GM23338 (cell line): ENCODE measurements at regions not wholly inside any gene's neighbourhood (a gene's known extent, or its start where the extent isn't known, plus 50 kb on each side); places are given as distances from the start of the nearest gene placed in this dataset.

Experiments
- ATAC-seq: fragments of 200-7000 bp; cut with Tn5 transposase; 3 replicates; pipeline ENCODE4 v1.9.1; 2020
- DNase-seq: peaks from one replicate; pipeline ENCODE4 v3.0.0-alpha.2; 2015; ENCODE audit warnings: low spot score
- H2AFZ ChIP-seq: fragments of 200-600 bp; sonication (generic); 2 replicates; pipeline ENCODE4 v1.8.0; 2016; ENCODE audit warnings: antibody characterized with exemption, mild to moderate bottlenecking, moderate library complexity
- H3F3A ChIP-seq: fragments of 200-600 bp; sonication (generic); replicated peaks from 2 replicates; pipeline ENCODE4 v1.8.0; 2017; ENCODE audit warnings: antibody characterized with exemption, mixed run types, low read depth
- H3K27ac ChIP-seq: fragments of 200-600 bp; sonication (generic); 2 replicates; pipeline ENCODE4 v1.6.1; 2016; ENCODE audit warnings: low read depth
- H3K27me3 ChIP-seq: fragments of 200-600 bp; sonication (generic); 2 replicates; pipeline ENCODE4 v1.8.0; 2016; ENCODE audit warnings: mild to moderate bottlenecking, mixed run types, moderate library complexity; ENCODE audit not compliant: insufficient read depth
- H3K36me3 ChIP-seq: fragments of 200-600 bp; sonication (generic); 2 replicates; pipeline ENCODE4 v1.8.0; 2016; ENCODE audit warnings: mild to moderate bottlenecking; ENCODE audit not compliant: insufficient read depth
- H3K4me1 ChIP-seq: fragments of 200-600 bp; sonication (generic); 2 replicates; pipeline ENCODE4 v1.8.0; 2016; ENCODE audit warnings: mild to moderate bottlenecking, moderate library complexity; ENCODE audit not compliant: insufficient read depth
- H3K4me2 ChIP-seq: fragments of 200-600 bp; sonication (generic); 2 replicates; pipeline ENCODE4 v1.7.1; 2017; ENCODE audit warnings: mixed run types
- H3K4me3 ChIP-seq: fragments of 200-600 bp; sonication (generic); 2 replicates; pipeline ENCODE4 v1.6.1; 2016; ENCODE audit warnings: mixed run types
- H3K79me2 ChIP-seq: fragments of 200-600 bp; sonication (generic); replicated peaks from 2 replicates; pipeline ENCODE4 v1.8.0; 2017; ENCODE audit warnings: mild to moderate bottlenecking; ENCODE audit not compliant: insufficient read depth
- H3K9me2 ChIP-seq: fragments of 200-600 bp; sonication (generic); 2 replicates; pipeline ENCODE4 v1.8.0; 2017; ENCODE audit not compliant: insufficient read depth
- H4K20me1 ChIP-seq: fragments of 200-600 bp; sonication (generic); replicated peaks from 2 replicates; pipeline ENCODE4 v1.8.0; 2017; ENCODE audit warnings: mild to moderate bottlenecking; ENCODE audit not compliant: insufficient read depth
- H3K27ac Mint-ChIP-seq: 2 replicates; pipeline ENCODE4 v1.8.0; 2020; ENCODE audit warnings: inconsistent platforms, mild to moderate bottlenecking, moderate library complexity, mixed read lengths
- H3K27me3 Mint-ChIP-seq: 3 replicates; pipeline ENCODE4 v1.8.0; 2022; ENCODE audit warnings: low read depth, mild to moderate bottlenecking, moderate library complexity, mixed read lengths, inconsistent platforms; ENCODE audit not compliant: insufficient read depth, poor library complexity
- H3K36me3 Mint-ChIP-seq: 3 replicates; pipeline ENCODE4 v1.8.0; 2021; ENCODE audit warnings: low read depth, mild to moderate bottlenecking, inconsistent platforms, moderate library complexity, mixed read lengths
- H3K4me1 Mint-ChIP-seq: 3 replicates; pipeline ENCODE4 v1.8.0; 2020; ENCODE audit warnings: mild to moderate bottlenecking, inconsistent platforms, mixed read lengths
- H3K4me3 Mint-ChIP-seq: 3 replicates; pipeline ENCODE4 v1.8.0; 2021; ENCODE audit warnings: moderate library complexity, mild to moderate bottlenecking, inconsistent platforms, mixed read lengths
- H3K9me3 Mint-ChIP-seq: 3 replicates; pipeline ENCODE4 v1.8.0; 2020; ENCODE audit warnings: moderate library complexity, mild to moderate bottlenecking, inconsistent platforms, mixed read lengths
- CREB1 ChIP-seq: fragments of 250-450 bp; sonication (Bioruptor Pico); IDR thresholded peaks from 2 replicates; pipeline ENCODE4 v1.5.0; 2020; ENCODE audit warnings: low read depth, mild to moderate bottlenecking, moderate library complexity
- CTCF ChIP-seq, 2 experiments: fragments of 200-600 bp in 1 of 2; sonication (generic) in 1 of 2; conservative IDR thresholded peaks; 2 replicates each; pipeline versions ENCODE4 v1.5.1 to v1.6.1; 2016 to 2017; ENCODE audit warnings: antibody characterized with exemption in 2 of 2, low read depth in 2 of 2, mild to moderate bottlenecking in 2 of 2, moderate library complexity in 1 of 2
- ETS1 ChIP-seq: IDR thresholded peaks from 2 replicates; pipeline ENCODE4 v1.6.1; 2016; ENCODE audit warnings: antibody characterized with exemption
- JUNB ChIP-seq: IDR thresholded peaks from one replicate; pipeline ENCODE4 v1.6.1; 2016; ENCODE audit warnings: antibody characterized with exemption; ENCODE audit not compliant: unreplicated experiment
- NANOG ChIP-seq: IDR thresholded peaks from 2 replicates; pipeline ENCODE4 v1.6.1; 2016; ENCODE audit warnings: antibody characterized with exemption, borderline replicate concordance
- STAT1 ChIP-seq: IDR thresholded peaks from one replicate; pipeline ENCODE4 v1.6.1; 2016; ENCODE audit warnings: antibody characterized with exemption; ENCODE audit not compliant: unreplicated experiment
- ZNF331 ChIP-seq: fragments of 250-450 bp; sonication (Bioruptor Pico); IDR thresholded peaks from 2 replicates; pipeline ENCODE4 v1.5.0; 2020; ENCODE audit warnings: low read depth, mild to moderate bottlenecking, moderate library complexity

GRCh38 chr4:34878961-34879360, 1365.4 kb downstream of the ARAP2 start:
- H3K4me1 Mint-ChIP-seq, result peaks cover 5% of the 10 kb centered on the region; the same call in 2 of the 3 replicates
- H3K4me3 Mint-ChIP-seq, result no peak overlapping the region
- H3K9me3 Mint-ChIP-seq, result peaks cover 15% of the 10 kb centered on the region
- H3K27ac Mint-ChIP-seq, result no peak overlapping the region
- no peaks in the 10 kb centered on the region for H4K20me1 ChIP-seq
- no peak overlapping the region; the same call in 1 of the 2 replicates for H2AFZ ChIP-seq
- no peak overlapping the region for H3K27ac ChIP-seq
- H3K27me3 ChIP-seq, result no peaks in the 10 kb centered on the region
- peaks cover 14% of the 10 kb centered on the region; the same call in 1 of the 2 replicates for H3K9me2 ChIP-seq
- H3F3A ChIP-seq, result no peaks in the 10 kb centered on the region
- no peak overlapping the region for H3K4me2 ChIP-seq
- H3K4me3 ChIP-seq, result no peak overlapping the region
- peaks cover 8% of the 10 kb centered on the region; the same call in 1 of the 3 replicates for H3K36me3 Mint-ChIP-seq
- peak; percentile 28 for DNase-seq
- no peaks in the 10 kb centered on the region for H3K36me3 ChIP-seq
- ATAC-seq, result peak; percentile 58
- TF ChIP-seq STAT1, result no peak
- TF ChIP-seq CTCF (conservative IDR thresholded peaks at IDR 0.05; ENCODE audit: low read depth in 2 of 2), result peak; percentile 25 to 61; a peak in 2 of 4 replicates
- no peaks in the 10 kb centered on the region for H3K4me1 ChIP-seq
- H3K79me2 ChIP-seq, result no peaks in the 10 kb centered on the region
- peaks cover 5% of the 10 kb centered on the region for H3K27me3 Mint-ChIP-seq

GRCh38 chr4:34880246-34880645, 1364.1 kb downstream of the ARAP2 start:
- H3K4me3 Mint-ChIP-seq, result no peak overlapping the region
- H3F3A ChIP-seq, result no peaks in the 10 kb centered on the region

More at GRCh38 chr4:34880246-34880645, 1364.1 kb downstream of the ARAP2 start:
- H3K9me2 ChIP-seq, result peaks cover 14% of the 10 kb centered on the region; the same call in 1 of the 2 replicates
- H3K27me3 ChIP-seq, result no peaks in the 10 kb centered on the region
- DNase-seq, result no peak
- no peaks in the 10 kb centered on the region for H3K36me3 ChIP-seq
- Mint-ChIP-seq H3K9me3 (0 out of 3 replicates have a peak, but pooled peaks cover 4% of the 10 kb centered on the region), H3K4me1 (peaks cover 5% of the 10 kb centered on the region; the same call in 2 of the 3 replicates), H3K27ac (no peak overlapping the region), H3K36me3 (0 out of 3 replicates have a peak, but pooled peaks cover 2% of the 10 kb centered on the region), H3K27me3 (peaks cover 5% of the 10 kb centered on the region)
- no peak for ATAC-seq
- H3K79me2 ChIP-seq, result no peaks in the 10 kb centered on the region
- no peak overlapping the region for H3K27ac ChIP-seq
- H3K4me3 ChIP-seq, result no peak overlapping the region
- no peaks in the 10 kb centered on the region for H4K20me1 ChIP-seq
- no peak overlapping the region for H3K4me2 ChIP-seq
- TF ChIP-seq NANOG (no peak), ETS1 (no peak), CTCF (conservative IDR thresholded peaks at IDR 0.05; ENCODE audit: low read depth in 2 of 2) (no peak), ZNF331 (CRISPR knock-in tag) (no peak), JUNB (no peak), CREB1 (CRISPR knock-in tag) (no peak)
- H3K4me1 ChIP-seq, result no peaks in the 10 kb centered on the region
- no peak overlapping the region for H2AFZ ChIP-seq
